Eye (tissue), 1 donor: ENCODE measurements at regions not wholly inside any gene's neighbourhood (a gene's known extent, or its start where the extent isn't known, plus 50 kb on each side); places are given as distances from the start of the nearest gene placed in this dataset.

ENCODE experiments used
- DNase-seq: peaks from one replicate; pipeline ENCODE4 v3.0.0-alpha.2; 2015

DNA sequence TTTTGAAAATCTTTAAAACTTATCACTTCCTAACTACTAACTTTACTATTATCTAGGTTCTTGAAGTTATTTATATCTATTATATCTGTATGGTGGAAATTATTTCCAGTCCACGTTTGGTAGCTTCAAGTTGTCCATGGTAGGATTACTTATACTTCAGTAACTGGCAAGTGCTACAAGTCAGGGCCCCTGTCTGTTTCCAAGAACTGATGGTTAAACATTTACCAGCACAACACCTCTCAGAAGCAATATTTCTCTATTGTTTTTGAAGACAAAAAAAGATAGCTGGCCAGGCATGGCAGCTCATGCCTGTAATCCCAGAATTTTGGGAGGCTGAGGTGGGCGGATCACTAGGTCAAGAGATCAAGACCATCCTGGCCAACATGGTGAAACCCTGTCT is 240.4 kb upstream of the RHOBTB1 start:
- no peak for DNase-seq

DNA sequence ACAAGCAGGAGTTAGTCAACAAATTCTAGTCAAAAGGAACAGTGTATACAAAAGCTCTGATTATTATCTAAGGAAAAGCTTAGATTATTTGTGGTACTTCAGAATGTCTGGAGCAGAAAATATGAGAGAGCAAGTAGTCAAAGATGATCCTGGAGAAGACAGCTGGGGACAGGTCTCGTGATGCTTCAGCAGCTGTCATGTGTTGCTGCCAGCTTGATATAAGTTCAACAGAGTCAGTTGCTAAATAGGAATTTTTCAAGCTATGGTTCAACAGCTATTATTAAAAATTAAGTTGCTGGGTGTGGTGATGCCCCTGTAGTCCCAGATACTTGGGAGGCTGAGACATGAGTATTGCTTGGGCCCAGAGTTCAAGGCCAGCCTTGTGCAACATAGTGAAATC is 240.0 kb upstream of the RHOBTB1 start:
- DNase-seq, result no peak

DNA sequence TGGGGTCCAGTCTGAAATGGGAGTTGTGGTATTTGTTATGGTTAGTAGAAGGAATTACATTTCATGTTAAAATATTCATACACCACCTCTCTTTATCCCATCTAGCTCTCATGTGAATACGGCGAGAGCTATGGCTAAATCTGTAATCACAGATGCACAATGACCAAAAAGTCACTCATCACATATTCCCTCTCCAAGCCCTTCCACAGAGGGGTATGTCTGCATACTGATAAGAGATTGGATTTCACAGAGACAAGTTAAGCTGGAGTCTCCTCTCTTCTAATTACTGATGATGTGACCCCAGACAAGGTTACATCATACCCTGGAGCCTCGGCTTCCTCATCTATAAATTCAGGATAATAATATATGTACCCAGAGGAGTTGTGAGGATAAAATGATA is 237.8 kb upstream of the RHOBTB1 start:
- DNase-seq, result no peak

DNA sequence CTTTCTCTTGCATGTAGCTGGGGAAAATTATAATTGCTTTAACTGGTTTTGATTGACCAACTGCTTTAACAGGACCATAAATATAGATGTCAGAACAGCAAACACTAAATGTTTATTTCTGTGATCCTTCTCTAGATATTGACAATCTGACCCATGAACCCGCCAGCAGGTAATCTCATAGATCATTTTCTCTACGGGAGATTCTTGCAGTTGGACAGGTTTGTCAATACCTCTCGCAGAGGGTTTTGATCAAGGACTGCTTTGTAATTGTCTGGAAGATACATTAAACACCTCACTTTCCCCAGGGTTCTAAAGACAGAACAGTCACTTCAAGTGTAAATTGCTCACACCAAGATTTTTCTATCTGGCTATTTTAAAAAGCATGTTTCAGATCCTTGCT is 235.8 kb upstream of the RHOBTB1 start:
- DNase-seq, result no peak

DNA sequence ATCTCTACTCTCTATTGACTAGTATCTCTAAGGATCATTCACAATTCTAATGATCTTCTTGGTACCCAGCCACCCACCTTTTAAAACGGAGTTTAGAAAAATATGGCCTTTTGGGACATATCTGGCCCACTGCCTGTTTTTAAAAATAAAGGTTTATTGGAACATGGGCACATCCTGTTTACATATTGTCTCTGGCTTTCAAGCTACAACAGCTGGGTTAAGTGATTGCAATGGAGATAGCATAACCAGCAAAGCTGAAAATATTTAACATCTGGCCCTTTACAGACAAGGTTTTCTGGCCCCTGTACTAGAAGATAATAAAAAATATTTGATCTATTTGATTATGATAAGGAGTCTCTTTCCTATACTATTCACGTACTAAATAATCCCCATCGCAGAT is 232.4 kb upstream of the RHOBTB1 start:
- no peak for DNase-seq

DNA sequence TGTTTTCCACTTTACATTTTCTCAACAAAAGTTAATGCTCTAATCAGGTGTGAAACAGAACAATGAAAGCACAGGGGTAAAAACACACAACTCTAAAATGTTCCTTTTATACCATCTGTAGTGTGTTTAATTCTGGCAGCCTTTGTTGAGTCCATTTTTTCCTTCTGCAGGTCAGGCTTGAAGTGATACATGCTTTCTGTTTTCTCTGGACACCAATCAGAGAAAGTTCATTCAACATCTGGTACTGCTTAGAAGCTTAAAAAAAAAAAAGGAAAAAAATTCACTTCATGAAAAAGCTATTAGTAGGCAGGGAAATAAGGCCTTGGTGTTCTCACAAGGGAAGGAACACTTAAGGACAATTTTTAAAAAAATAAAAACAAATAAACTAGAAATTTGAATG is 231.3 kb upstream of the RHOBTB1 start:
- peak; percentile 76 for DNase-seq

DNA sequence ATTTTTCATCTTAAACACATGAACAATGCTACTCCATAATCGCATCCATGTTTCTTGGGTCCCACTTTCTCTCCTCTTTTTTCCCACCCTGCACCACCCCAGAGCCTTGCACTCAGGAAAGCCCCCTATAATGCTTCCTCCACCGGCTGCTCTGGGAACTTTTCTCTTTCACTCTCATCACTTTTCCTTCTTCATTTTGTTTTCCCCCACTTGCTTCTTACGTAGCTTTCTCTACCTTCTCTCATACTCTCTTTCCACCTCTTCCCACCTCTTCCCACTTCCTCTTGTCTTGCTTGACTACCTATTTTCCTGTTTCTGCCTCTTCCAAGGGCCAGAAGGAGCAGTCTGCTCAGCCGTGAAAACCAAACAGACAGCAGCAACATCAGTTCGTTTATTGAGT is 229.5 kb upstream of the RHOBTB1 start:
- DNase-seq, result no peak

DNA sequence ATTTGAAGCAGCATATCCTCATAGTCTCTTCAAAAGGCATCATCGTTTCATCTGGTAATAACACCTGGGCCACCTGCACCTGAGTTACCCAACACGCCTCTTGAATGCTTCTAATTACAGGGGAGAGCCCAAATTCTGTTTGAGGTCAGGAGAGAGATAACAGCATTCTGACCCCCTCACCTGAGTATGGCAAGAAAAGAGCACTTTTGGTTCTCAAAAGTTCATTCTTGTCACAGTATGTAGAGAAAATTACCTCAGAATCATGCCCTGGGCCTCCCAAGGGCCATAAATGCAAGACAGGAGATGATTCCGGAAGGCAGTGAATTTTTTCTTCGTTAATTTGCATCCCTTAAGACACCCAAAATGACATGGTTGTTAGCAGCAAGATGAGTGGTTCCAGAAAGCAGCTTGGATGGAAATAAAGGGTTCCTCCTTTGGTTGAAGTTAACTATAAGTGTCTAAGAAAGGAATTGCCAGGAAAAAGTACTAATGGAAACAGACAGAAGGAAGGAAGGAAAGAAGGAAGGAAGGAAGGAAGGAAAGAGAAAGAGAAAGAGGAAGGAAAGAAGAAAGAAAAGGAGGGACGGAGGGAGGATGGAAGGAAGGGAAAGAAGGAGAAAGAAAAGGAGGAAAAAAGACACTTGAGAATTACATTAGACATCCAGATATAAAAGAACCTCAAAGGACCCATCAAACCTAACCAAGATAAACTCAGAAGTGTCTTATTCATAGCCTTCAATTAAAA is 228.4 kb upstream of the RHOBTB1 start:
- DNase-seq, result no peak

DNA sequence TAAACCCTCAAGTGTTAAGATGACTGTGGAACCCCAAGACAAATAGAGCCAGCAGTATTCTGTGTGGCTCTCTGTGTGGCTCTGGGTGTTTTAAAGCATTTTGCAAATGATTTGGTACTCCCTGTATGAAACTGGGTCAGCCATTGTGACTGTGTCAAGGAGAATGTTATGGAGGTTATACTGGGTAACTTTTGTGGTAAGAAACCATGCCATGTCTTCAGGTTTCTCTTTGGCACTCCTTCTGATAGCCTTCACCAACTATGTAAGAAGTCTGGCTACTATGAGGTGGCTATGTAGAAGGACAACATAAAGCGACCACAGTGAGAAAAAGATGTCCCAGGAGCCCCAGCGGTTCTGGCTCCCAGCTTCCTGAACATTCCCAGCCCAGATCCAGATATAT is 226.6 kb upstream of the RHOBTB1 start:
- DNase-seq, result no peak

DNA sequence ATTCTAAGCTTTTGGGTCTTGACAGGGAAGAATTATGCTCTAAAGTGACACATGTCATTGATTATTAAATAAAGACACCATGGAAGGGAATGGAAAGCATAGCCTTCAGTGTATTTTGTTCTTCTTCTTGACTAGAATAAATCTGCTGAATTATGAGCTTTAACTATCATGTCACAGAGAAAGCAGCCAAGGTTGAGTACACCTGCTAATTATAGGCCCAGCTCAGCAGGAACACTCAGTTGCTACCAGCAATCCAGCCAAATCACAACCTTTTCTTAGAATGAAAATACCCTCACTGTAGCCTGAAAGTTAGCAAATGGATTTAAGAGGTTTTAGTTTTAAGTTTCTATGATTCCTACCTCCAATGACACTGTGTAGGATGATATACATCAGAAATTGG is 225.3 kb upstream of the RHOBTB1 start:
- DNase-seq, result no peak

DNA sequence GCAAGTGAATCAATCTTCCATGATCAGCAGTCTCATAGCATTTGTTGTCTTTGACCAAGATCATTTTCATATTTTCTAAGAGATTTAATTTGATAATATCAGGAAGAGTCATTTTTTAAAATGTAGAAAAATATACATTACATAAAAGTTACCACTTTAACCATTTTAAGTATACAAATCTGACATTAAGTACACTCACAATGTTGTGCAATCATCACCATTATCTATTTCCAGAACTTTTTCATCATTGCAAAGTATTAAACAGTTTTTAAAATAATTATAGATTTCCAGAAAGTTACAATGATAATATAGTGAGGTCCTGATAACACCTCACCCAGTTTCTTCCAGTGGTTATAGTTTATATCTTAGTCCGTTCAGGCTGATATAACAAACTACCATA is 222.5 kb upstream of the RHOBTB1 start:
- DNase-seq, result no peak

DNA sequence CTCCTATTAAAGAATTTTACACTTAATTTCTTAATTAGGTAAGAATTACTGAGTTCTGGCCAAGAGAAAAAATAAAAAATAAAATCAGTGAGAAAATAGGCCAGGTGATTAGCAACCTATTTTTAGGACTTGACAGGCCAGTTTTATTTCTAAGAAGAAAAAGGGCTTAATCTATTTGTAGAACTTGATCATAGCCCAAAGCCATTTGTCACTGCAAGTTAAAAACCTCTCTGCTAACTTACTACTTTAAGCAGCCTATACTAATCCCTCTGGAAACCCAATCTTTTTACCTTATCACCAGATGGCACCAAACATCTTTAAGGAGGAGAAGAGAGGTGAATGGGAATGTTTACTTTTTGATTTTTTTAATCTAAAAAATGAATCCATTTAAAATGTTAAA is 222.1 kb upstream of the RHOBTB1 start:
- DNase-seq, result no peak

DNA sequence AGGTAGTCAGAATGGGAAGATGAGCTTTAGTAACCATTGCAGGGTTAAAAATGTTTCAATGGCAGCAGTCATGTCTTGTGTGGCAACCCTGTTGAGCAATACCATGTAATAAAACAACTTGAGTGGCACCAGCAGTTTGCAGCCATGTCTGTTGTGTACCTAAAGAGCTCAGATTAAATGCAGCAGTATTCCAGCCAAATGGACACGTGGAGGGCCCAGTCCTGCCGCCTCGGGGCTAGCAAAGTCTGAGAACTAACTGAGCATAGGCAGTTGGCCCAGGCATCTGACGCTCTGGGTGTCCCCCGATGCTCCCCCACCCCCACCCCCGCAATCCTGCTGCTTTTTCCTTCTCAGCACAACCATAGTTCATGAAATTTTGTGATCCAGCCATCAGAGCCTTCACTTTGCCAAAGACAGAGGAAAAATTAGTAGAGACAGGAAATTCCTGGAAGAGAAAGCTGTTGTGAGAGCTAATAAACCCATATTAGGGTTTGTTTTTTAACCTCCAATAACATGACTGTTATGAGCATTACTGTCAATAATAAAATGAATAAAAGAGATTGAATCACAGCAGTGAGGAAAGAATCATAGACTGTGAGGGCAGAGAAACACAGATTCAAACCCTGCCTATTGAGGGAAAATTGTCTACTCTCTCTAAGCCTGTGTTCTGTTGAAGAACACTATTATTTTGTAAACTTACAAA is 220.6 kb upstream of the RHOBTB1 start:
- DNase-seq, result no peak

DNA sequence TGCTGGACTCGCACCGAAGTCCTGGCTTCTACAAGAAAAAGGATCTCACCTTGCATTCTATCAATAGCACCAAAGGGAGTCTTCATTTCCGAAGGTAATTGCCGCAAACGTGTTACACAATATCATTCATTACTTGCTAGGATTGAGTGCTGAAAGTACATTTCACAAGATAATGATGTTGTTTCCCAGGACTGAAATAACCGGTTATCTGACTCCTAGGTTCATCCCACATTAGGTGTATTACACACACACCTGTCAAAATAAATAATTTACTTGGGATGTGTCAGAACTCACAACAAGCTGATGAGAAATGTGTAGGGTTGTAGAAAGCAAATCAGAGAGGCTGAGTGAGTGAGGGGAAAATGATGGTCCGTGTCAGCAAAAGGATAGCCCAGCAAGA is 219.4 kb upstream of the RHOBTB1 start:
- no peak for DNase-seq

DNA sequence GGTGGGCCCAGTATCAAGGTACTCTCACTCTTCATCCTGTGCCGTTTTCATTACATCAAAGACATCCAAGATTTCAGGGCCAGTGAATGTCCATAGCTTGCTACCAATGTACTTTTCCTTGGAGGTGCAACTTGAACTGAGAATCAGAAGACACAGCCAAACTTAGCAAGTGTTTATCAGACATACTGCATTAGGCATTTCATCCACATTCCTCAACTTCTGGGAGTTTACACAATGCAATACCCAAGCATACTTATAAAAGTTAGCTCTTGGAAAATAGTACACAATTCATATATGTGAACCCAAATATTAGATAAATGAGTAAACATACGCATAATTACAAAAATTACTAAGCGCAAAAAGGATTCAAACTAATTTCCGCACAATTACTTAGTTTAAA is 216.3 kb upstream of the RHOBTB1 start:
- DNase-seq, result no peak

DNA sequence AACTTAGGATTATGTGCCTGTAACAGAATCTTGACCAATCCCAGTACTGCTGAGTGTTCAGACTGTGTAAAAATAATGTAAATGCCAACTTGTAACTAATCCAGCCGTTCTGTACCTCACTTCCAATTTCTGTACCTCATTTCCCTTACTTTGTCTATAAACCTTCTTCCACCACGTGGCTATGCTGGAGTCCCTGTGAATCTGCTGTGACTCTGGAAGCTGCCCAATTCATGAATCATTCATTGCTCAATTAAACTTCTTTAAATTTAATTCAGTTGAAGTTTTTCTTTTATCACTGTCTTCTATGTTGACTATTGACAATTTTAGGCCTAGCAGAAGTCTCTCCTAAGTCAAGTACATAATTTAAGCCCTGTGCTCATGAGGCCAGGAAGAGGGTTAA is 215.3 kb upstream of the RHOBTB1 start:
- DNase-seq, result no peak

DNA sequence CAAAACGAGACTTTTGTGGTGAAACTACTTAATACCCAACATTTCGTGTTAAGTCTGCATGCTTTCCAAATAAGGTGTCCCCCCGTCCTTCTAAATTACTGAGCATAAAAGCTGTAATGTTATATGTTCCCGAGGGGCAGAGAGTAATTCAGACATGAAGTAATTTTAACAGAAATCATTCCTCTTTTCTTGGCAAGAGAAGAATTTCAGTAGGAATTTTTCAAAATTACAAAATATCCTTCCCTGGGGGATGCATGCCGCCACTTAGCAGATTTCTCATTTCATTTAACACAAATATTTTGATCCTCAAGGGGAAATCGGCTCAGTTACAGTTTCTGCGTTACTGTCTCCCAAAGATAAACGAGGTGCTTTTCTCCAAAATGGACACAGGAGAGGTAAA is 213.2 kb upstream of the RHOBTB1 start:
- DNase-seq, result peak; percentile 23

DNA sequence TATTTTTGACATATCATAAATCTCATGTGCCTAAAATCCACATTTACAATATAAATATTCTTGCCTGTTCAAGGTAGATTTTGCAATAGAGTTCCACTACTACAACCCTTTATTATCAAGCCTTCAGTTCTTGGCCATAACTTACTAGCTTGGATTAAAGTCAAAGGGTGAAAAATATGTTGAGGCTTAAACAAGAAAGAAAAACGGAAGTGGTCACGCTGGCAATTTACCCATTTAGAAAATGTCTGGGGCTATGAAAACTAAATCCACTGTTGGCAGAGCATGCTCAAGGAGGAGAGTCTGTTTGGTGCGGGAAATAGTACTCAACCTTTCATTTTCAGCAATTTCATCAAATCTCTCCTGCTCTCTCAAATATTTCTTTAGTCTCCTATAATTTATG is 209.8 kb upstream of the RHOBTB1 start:
- peak; percentile 41 for DNase-seq

DNA sequence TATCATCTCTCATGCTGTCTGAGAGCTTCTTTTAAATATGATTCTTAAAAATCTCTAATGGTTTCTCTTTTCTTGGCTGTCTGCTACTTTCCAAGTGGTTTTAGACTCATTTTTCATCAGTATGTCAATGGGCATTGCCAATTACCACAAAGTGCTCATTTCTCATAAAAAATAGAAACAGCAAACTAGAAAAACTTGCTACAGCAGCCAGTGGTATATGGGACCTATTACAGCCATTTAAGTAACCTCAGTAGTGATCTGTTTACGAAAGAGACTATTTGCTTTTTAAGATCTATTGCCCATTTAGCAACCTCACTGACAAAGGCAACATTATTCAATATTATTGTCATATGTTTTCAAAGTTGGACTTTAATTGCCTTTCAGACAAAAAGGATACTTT is 207.1 kb upstream of the RHOBTB1 start:
- no peak for DNase-seq

DNA sequence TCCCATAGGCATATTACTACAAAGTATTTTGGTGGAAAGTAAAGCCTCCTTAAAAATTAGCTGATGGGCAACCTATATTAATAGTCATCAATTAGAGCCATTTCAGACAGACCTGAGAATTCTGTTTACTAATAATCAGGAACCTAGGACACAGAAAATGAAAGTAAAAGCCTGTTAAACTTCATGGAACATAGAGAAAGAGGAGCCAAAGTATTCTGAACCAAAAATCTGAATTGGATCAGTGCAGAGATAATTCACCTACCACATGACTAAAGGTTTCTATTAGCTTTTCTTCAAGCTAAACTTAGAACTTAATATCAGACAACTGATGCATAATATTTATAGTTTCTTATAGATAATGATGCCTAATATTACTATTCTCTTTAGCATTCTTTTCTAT is 204.5 kb upstream of the RHOBTB1 start:
- DNase-seq, result no peak

DNA sequence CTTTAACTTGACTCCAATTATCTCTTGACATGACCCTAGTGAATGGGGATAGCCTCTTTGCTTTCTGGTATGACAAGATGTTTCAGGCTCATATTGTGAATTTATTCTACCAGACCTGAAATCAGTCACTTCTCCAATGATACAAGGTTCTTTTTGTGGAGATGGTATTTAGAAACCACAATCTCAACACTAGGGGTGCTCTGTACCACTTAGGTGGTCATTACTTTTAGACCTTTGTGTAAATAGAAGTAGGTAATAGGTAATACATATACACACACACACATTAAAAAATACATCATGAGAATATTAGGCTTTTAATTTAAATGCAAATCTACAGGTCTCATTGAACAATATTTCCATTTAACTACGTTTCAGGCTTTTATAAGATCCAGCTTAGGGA is 199.0 kb upstream of the RHOBTB1 start:
- no peak for DNase-seq

DNA sequence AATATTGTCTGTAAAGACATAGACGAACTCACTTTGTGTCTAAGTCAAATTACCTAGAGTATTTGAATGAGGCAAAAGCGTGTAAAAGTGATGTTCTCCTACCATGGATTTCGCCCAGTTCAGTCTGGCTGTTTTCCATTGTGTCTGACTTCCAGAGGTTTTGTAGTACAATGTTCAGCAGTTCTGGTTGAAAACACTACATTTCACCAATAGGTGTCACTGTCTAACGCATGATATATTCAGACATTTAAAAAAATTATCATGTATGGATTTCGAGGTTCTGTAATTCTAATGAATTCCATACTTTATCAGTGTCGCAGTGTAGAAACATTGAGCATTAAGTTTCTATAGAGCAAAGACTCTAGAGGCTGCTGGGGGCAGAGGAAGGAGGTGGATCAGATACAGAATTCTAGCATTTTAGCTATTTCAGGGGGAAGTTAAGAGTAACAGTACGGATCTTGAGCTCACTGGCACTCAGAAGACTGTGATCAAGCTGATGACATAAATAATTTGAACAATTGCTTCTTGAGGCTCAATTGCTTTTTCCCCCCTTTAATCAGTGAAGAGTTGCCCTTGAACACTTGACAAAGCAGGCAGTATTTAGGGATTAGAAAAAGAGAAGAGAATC is 196.9 kb upstream of the RHOBTB1 start:
- DNase-seq, result peak; percentile 84

DNA sequence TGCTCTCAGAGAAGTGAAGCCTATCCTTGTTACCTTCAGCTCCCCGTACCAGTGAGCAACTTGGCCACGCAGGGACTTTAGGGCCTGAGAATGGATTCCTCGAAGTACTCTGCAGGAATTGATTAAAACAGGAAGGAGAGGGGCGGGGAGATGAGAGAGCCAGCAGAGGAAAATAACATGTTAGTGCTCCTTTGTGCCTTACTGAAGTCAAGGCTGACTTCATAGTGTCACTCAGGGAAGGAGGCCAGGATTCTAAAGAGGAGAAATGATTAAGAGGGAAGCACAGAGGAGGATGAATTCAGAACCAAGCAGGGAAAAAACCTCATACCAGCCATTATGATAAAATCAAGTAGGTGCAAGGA is 195.6 kb upstream of the RHOBTB1 start:
- DNase-seq, result no peak
